ENCODE measurements at regions not wholly inside any gene's neighbourhood (a gene's known extent, or its start where the extent isn't known, plus 50 kb on each side); places are given as distances from the start of the nearest gene placed in this dataset.
"Not testable (repeated sequence)": the region's sequence is repeated elsewhere in the genome, so short reads cannot be mapped to it uniquely, and the experiment has no call there.

- H3K27ac ChIP-seq (ENCODE audit: low read depth, low read length); H3K4me3 Mint-ChIP-seq; H3K36me3 Mint-ChIP-seq; DNase-seq; H3K4me1 ChIP-seq (ENCODE audit: insufficient read depth, low read length); H3K9me3 Mint-ChIP-seq; intact Hi-C loops (cut with micrococcal nuclease); H3K36me3 ChIP-seq (ENCODE audit: insufficient read depth, low read length); CTCF ChIA-PET (ENCODE audit: partially characterized antibody); H3K4me1 Mint-ChIP-seq; H3K9me3 ChIP-seq (ENCODE audit: control insufficient read depth in 1 of 2, low read length in 2 of 2); H3K4me3 ChIP-seq (ENCODE audit: low read length in 2 of 2); H3K27me3 ChIP-seq (ENCODE audit: insufficient read depth, low read length); H3K27ac Mint-ChIP-seq; POLR2A ChIA-PET (ENCODE audit: partially characterized antibody); H3K27me3 Mint-ChIP-seq: not testable (repeated sequence)
Observed at GRCh38 chr7:26424319-26424718, 132.7 kb downstream of the SNX10 start.

GRCh38 chr7:26425655-26426054 is 134.0 kb downstream of the SNX10 start:
- H3K27ac ChIP-seq (ENCODE audit: low read depth, low read length) = no peak overlapping the region
- no peaks in the 10 kb centered on the region for H3K27me3 ChIP-seq (ENCODE audit: insufficient read depth, low read length)
- H3K27ac Mint-ChIP-seq = no peak overlapping the region
- intact Hi-C loops (cut with micrococcal nuclease) = no loop called here
- no peak for DNase-seq
- H3K4me3 Mint-ChIP-seq = no peak overlapping the region
- ChIA-PET POLR2A (ENCODE audit: partially characterized antibody) (no interaction called here), CTCF (ENCODE audit: partially characterized antibody) (interaction anchor here (1.2 kb wide), 1 partner anchor 48 kb away, joined by 3 read pairs; no protein-coding TSS in a partner anchor)
- H3K4me1 ChIP-seq (ENCODE audit: insufficient read depth, low read length) = no peaks in the 10 kb centered on the region
- H3K4me3 ChIP-seq (ENCODE audit: low read length in 2 of 2) = no peak overlapping the region
- no peaks in the 10 kb centered on the region for H3K36me3 Mint-ChIP-seq
- H3K27me3 Mint-ChIP-seq = peaks cover 1 to 2% of the 10 kb centered on the region in 2 donors
- H3K9me3 Mint-ChIP-seq = peaks cover 0 to 2% (median 0%) of the 10 kb centered on the region in 8 donors
- no peaks in the 10 kb centered on the region for H3K9me3 ChIP-seq (ENCODE audit: control insufficient read depth in 1 of 2, low read length in 2 of 2)
- no peaks in the 10 kb centered on the region for H3K4me1 Mint-ChIP-seq
- H3K36me3 ChIP-seq (ENCODE audit: insufficient read depth, low read length) = no peaks in the 10 kb centered on the region

GRCh38 chr7:26426096-26426495 is 134.4 kb downstream of the SNX10 start:
- Mint-ChIP-seq H3K27ac (no peak overlapping the region), H3K27me3 (peaks cover 1 to 2% of the 10 kb centered on the region in 2 donors), H3K36me3 (no peaks in the 10 kb centered on the region), H3K4me3 (no peak overlapping the region), H3K9me3 (peaks cover 0 to 2% (median 0%) of the 10 kb centered on the region in 8 donors), H3K4me1 (no peaks in the 10 kb centered on the region)
- Histone ChIP-seq H3K36me3 (ENCODE audit: insufficient read depth, low read length) (no peaks in the 10 kb centered on the region), H3K27ac (ENCODE audit: low read depth, low read length) (no peak overlapping the region), H3K27me3 (ENCODE audit: insufficient read depth, low read length) (no peaks in the 10 kb centered on the region), H3K9me3 (ENCODE audit: control insufficient read depth in 1 of 2, low read length in 2 of 2) (no peaks in the 10 kb centered on the region), H3K4me1 (ENCODE audit: insufficient read depth, low read length) (no peaks in the 10 kb centered on the region), H3K4me3 (ENCODE audit: low read length in 2 of 2) (no peak overlapping the region)
- intact Hi-C loops (cut with micrococcal nuclease) = no loop called here
- POLR2A ChIA-PET (ENCODE audit: partially characterized antibody) = no interaction called here
- CTCF ChIA-PET (ENCODE audit: partially characterized antibody) = interaction anchor here (1.2 kb wide), 1 partner anchor 49 kb away, joined by 3 read pairs; no protein-coding TSS in a partner anchor
- no peak for DNase-seq

- Histone ChIP-seq H3K36me3 (ENCODE audit: insufficient read depth, low read length) (no peaks in the 10 kb centered on the region), H3K27ac (ENCODE audit: low read depth, low read length) (no peak overlapping the region), H3K27me3 (ENCODE audit: insufficient read depth, low read length) (no peaks in the 10 kb centered on the region), H3K4me1 (ENCODE audit: insufficient read depth, low read length) (no peaks in the 10 kb centered on the region), H3K9me3 (ENCODE audit: control insufficient read depth in 1 of 2, low read length in 2 of 2) (no peaks in the 10 kb centered on the region), H3K4me3 (ENCODE audit: low read length in 2 of 2) (no peak overlapping the region)
- Mint-ChIP-seq H3K27me3 (peaks cover 3 to 6% of the 10 kb centered on the region in 2 donors), H3K9me3 (peaks cover 0 to 2% (median 0%) of the 10 kb centered on the region in 8 donors), H3K4me3 (no peak overlapping the region), H3K27ac (no peak overlapping the region), H3K4me1 (no peaks in the 10 kb centered on the region), H3K36me3 (no peaks in the 10 kb centered on the region)
- intact Hi-C loops (cut with micrococcal nuclease) = no loop called here
- ChIA-PET CTCF (ENCODE audit: partially characterized antibody) (no interaction called here), POLR2A (ENCODE audit: partially characterized antibody) (no interaction called here)
- DNase-seq = no peak
Observed at GRCh38 chr7:26428571-26428970, 136.9 kb downstream of the SNX10 start.

GRCh38 chr7:26429168-26429567 is 137.5 kb downstream of the SNX10 start:
- Histone ChIP-seq H3K27me3 (ENCODE audit: insufficient read depth, low read length) (no peaks in the 10 kb centered on the region), H3K4me1 (ENCODE audit: insufficient read depth, low read length) (no peaks in the 10 kb centered on the region), H3K9me3 (ENCODE audit: control insufficient read depth in 1 of 2, low read length in 2 of 2) (no peaks in the 10 kb centered on the region), H3K36me3 (ENCODE audit: insufficient read depth, low read length) (no peaks in the 10 kb centered on the region), H3K4me3 (ENCODE audit: low read length in 2 of 2) (no peak overlapping the region), H3K27ac (ENCODE audit: low read depth, low read length) (no peak overlapping the region)
- DNase-seq = no peak
- no peak overlapping the region for H3K27ac Mint-ChIP-seq
- ChIA-PET CTCF (ENCODE audit: partially characterized antibody) (interaction anchor here (0.9 kb wide), 1 partner anchor 9 kb away, joined by 3 read pairs; no protein-coding TSS in a partner anchor), POLR2A (ENCODE audit: partially characterized antibody) (no interaction called here)
- no peaks in the 10 kb centered on the region for H3K4me1 Mint-ChIP-seq
- peaks cover 0 to 2% (median 0%) of the 10 kb centered on the region in 8 donors for H3K9me3 Mint-ChIP-seq
- no peak overlapping the region for H3K4me3 Mint-ChIP-seq
- H3K27me3 Mint-ChIP-seq = peaks cover 8 to 9% of the 10 kb centered on the region in 2 donors
- no peaks in the 10 kb centered on the region for H3K36me3 Mint-ChIP-seq
- intact Hi-C loops (cut with micrococcal nuclease) = no loop called here

- Mint-ChIP-seq H3K4me1 (no peaks in the 10 kb centered on the region), H3K27me3 (peaks cover 12 to 15% of the 10 kb centered on the region in 2 donors), H3K36me3 (no peaks in the 10 kb centered on the region), H3K27ac (no peak overlapping the region), H3K4me3 (no peak overlapping the region), H3K9me3 (no peaks in the 10 kb centered on the region)
- Histone ChIP-seq H3K27ac (ENCODE audit: low read depth, low read length) (no peak overlapping the region), H3K4me3 (ENCODE audit: low read length in 2 of 2) (no peak overlapping the region), H3K4me1 (ENCODE audit: insufficient read depth, low read length) (no peaks in the 10 kb centered on the region), H3K9me3 (ENCODE audit: control insufficient read depth in 1 of 2, low read length in 2 of 2) (no peaks in the 10 kb centered on the region), H3K36me3 (ENCODE audit: insufficient read depth, low read length) (no peaks in the 10 kb centered on the region), H3K27me3 (ENCODE audit: insufficient read depth, low read length) (no peaks in the 10 kb centered on the region)
- POLR2A ChIA-PET (ENCODE audit: partially characterized antibody) = no interaction called here
- CTCF ChIA-PET (ENCODE audit: partially characterized antibody) = interaction anchor here (1.2 kb wide), 1 partner anchor 65 kb away, joined by 3 read pairs; no protein-coding TSS in a partner anchor
- intact Hi-C loops (cut with micrococcal nuclease) = no loop called here
- no peak for DNase-seq
Observed at GRCh38 chr7:26434974-26435373, 143.3 kb downstream of the SNX10 start.

- H3K27me3 Mint-ChIP-seq = peaks cover 10 to 16% of the 10 kb centered on the region in 2 donors
- intact Hi-C loops (cut with micrococcal nuclease) = no loop called here
Observed at GRCh38 chr7:26437003-26437532, 145.4 kb downstream of the SNX10 start.

More at GRCh38 chr7:26437003-26437532, 145.4 kb downstream of the SNX10 start:
- H3K4me3 Mint-ChIP-seq = no peak overlapping the region
- no peak overlapping the region for H3K4me3 ChIP-seq (ENCODE audit: low read length in 2 of 2)
- H3K36me3 ChIP-seq (ENCODE audit: insufficient read depth, low read length) = no peaks in the 10 kb centered on the region
- no peak overlapping the region for H3K27ac ChIP-seq (ENCODE audit: low read depth, low read length)
- CTCF ChIA-PET (ENCODE audit: partially characterized antibody) = no interaction called here
- no peaks in the 10 kb centered on the region for H3K9me3 Mint-ChIP-seq
- no peaks in the 10 kb centered on the region for H3K36me3 Mint-ChIP-seq
- DNase-seq = no peak
- no peak overlapping the region for H3K27ac Mint-ChIP-seq
- H3K4me1 ChIP-seq (ENCODE audit: insufficient read depth, low read length) = no peaks in the 10 kb centered on the region
- no peaks in the 10 kb centered on the region for H3K9me3 ChIP-seq (ENCODE audit: control insufficient read depth in 1 of 2, low read length in 2 of 2)
- no peaks in the 10 kb centered on the region for H3K4me1 Mint-ChIP-seq
- POLR2A ChIA-PET (ENCODE audit: partially characterized antibody) = no interaction called here
- H3K27me3 ChIP-seq (ENCODE audit: insufficient read depth, low read length) = no peaks in the 10 kb centered on the region
